Nephron progenitor cell (in vitro differentiated cells): ENCODE measurements at regions not wholly inside any gene's neighbourhood (a gene's known extent, or its start where the extent isn't known, plus 50 kb on each side); places are given as distances from the start of the nearest gene placed in this dataset.

ENCODE experiments used
- DNase-seq: peaks from one replicate; pipeline ENCODE4 v3.0.0; 2021
- H3K27ac Mint-ChIP-seq: 2 replicates; pipeline ENCODE4 v1.8.0; 2021; ENCODE audit warnings: mild to moderate bottlenecking, moderate library complexity, mixed read lengths
- H3K27me3 Mint-ChIP-seq: 2 replicates; pipeline ENCODE4 v1.8.0; 2021; ENCODE audit warnings: mild to moderate bottlenecking, low read depth, mixed read lengths; ENCODE audit not compliant: poor library complexity
- H3K36me3 Mint-ChIP-seq: 2 replicates; pipeline ENCODE4 v1.8.0; 2021; ENCODE audit warnings: low read depth, mixed read lengths
- H3K4me1 Mint-ChIP-seq: 2 replicates; pipeline ENCODE4 v1.8.0; 2021; ENCODE audit warnings: mixed read lengths
- H3K4me3 Mint-ChIP-seq: 2 replicates; pipeline ENCODE4 v1.8.0; 2021; ENCODE audit warnings: mild to moderate bottlenecking, moderate library complexity, mixed read lengths
- H3K9me3 Mint-ChIP-seq: 2 replicates; pipeline ENCODE4 v1.8.0; 2021; ENCODE audit warnings: mild to moderate bottlenecking, moderate library complexity, mixed read lengths
- CTCF ChIP-seq: fragments of 200-600 bp; sonication (generic); IDR thresholded peaks from 2 replicates; pipeline ENCODE4 v1.5.0; 2021; ENCODE audit warnings: antibody characterized with exemption

- no peak overlapping the region for H3K4me3 Mint-ChIP-seq
- no peak overlapping the region for H3K27ac Mint-ChIP-seq
- H3K27me3 Mint-ChIP-seq = peaks cover 4% of the 10 kb centered on the region
- DNase-seq = no peak
- H3K9me3 Mint-ChIP-seq = peaks cover 34% of the 10 kb centered on the region
- peaks cover 59% of the 10 kb centered on the region for H3K4me1 Mint-ChIP-seq
- H3K36me3 Mint-ChIP-seq = peaks cover under 1% of the 10 kb centered on the region
- TF ChIP-seq CTCF = no peak
Observed at GRCh38 chr1:209059376-209059775, 524.1 kb upstream of the CAMK1G start.

GRCh38 chr1:209059981-209060380 lies 523.5 kb upstream of the CAMK1G start:
- peaks cover 3% of the 10 kb centered on the region for H3K27me3 Mint-ChIP-seq
- peaks cover 65% of the 10 kb centered on the region for H3K4me1 Mint-ChIP-seq
- DNase-seq = no peak
- no peak overlapping the region for H3K4me3 Mint-ChIP-seq
- no peaks in the 10 kb centered on the region for H3K36me3 Mint-ChIP-seq
- TF ChIP-seq CTCF = no peak
- H3K27ac Mint-ChIP-seq = no peak overlapping the region
- peaks cover 28% of the 10 kb centered on the region for H3K9me3 Mint-ChIP-seq

GRCh38 chr1:209062081-209062620 lies 521.4 kb upstream of the CAMK1G start:
- H3K4me1 Mint-ChIP-seq = peaks cover 85% of the 10 kb centered on the region
- peak overlapping the region; percentile 60 for H3K4me3 Mint-ChIP-seq
- H3K9me3 Mint-ChIP-seq = peaks cover 6% of the 10 kb centered on the region
- no peaks in the 10 kb centered on the region for H3K36me3 Mint-ChIP-seq
- peak overlapping the region; percentile 57 for H3K27ac Mint-ChIP-seq
- H3K27me3 Mint-ChIP-seq = peaks cover 3% of the 10 kb centered on the region
- peak; percentile 59 for DNase-seq
- no peak for TF ChIP-seq CTCF

GRCh38 chr1:209062863-209063262 lies 520.7 kb upstream of the CAMK1G start:
- Mint-ChIP-seq H3K27me3 (peaks cover 7% of the 10 kb centered on the region), H3K4me1 (peaks cover 85% of the 10 kb centered on the region), H3K27ac (no peak overlapping the region), H3K4me3 (peak overlapping the region; percentile 37), H3K36me3 (no peaks in the 10 kb centered on the region), H3K9me3 (peaks cover under 1% of the 10 kb centered on the region)
- DNase-seq = no peak
- no peak for TF ChIP-seq CTCF

- no peak overlapping the region for H3K27ac Mint-ChIP-seq
- peaks cover 9% of the 10 kb centered on the region for H3K27me3 Mint-ChIP-seq
- H3K9me3 Mint-ChIP-seq = no peaks in the 10 kb centered on the region
- peaks cover 80% of the 10 kb centered on the region for H3K4me1 Mint-ChIP-seq
- peak overlapping the region; percentile 62 for H3K4me3 Mint-ChIP-seq
- DNase-seq = no peak
- no peak for TF ChIP-seq CTCF
- H3K36me3 Mint-ChIP-seq = no peaks in the 10 kb centered on the region
Observed at GRCh38 chr1:209063767-209064659, 519.5 kb upstream of the CAMK1G start.
